ENCODE measurements at regions not wholly inside any gene's neighbourhood (a gene's known extent, or its start where the extent isn't known, plus 50 kb on each side); places are given as distances from the start of the nearest gene placed in this dataset.

DNA sequence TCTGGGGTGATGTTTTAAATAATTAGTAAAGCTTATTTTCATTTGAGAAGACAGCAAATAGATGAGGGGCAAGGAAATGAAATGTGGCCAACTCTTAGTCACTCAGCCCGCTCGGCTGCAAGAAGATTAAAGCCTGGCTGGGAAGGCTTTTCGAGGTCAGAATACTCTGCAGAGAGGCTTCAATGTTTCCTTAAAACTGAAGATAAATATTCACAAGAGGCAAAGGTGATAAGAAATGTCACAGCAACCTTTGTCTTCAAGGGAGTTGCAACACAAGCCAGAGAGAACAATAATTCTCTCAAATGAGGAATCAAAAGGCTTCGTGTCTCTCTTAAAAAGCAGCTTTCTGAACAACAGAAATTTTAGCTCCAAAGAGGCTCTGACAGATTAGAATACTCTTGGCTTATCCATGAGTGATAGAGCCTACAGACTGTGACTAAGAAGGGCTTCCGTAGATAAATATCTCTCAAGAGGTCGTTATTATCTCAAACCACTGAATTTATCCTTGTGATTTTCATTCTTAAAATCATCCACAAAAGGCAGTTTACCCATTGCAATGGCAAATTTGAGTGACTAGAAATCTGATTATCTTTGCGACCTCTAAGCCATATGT lies 92.5 kb downstream of the KLF6 start:
- TF ChIP-seq, protein P1, sequence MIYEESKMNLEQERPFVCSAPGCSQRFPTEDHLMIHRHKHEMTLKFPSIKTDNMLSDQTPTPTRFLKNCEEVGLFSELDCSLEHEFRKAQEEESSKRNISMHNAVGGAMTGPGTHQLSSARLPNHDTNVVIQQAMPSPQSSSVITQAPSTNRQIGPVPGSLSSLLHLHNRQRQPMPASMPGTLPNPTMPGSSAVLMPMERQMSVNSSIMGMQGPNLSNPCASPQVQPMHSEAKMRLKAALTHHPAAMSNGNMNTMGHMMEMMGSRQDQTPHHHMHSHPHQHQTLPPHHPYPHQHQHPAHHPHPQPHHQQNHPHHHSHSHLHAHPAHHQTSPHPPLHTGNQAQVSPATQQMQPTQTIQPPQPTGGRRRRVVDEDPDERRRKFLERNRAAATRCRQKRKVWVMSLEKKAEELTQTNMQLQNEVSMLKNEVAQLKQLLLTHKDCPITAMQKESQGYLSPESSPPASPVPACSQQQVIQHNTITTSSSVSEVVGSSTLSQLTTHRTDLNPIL (CRISPR knock-in tag; IDR thresholded peaks at IDR 0.05; ENCODE audit: low read depth), result no peak
- TF ChIP-seq, protein P2, sequence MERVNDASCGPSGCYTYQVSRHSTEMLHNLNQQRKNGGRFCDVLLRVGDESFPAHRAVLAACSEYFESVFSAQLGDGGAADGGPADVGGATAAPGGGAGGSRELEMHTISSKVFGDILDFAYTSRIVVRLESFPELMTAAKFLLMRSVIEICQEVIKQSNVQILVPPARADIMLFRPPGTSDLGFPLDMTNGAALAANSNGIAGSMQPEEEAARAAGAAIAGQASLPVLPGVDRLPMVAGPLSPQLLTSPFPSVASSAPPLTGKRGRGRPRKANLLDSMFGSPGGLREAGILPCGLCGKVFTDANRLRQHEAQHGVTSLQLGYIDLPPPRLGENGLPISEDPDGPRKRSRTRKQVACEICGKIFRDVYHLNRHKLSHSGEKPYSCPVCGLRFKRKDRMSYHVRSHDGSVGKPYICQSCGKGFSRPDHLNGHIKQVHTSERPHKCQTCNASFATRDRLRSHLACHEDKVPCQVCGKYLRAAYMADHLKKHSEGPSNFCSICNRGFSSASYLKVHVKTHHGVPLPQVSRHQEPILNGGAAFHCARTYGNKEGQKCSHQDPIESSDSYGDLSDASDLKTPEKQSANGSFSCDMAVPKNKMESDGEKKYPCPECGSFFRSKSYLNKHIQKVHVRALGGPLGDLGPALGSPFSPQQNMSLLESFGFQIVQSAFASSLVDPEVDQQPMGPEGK (CRISPR knock-in tag; IDR thresholded peaks at IDR 0.05; ENCODE audit: borderline replicate concordance), result no peak
- no peak for TF ChIP-seq ARNTL (CRISPR knock-in tag; IDR thresholded peaks at IDR 0.05; ENCODE audit: borderline replicate concordance, low read depth)
- no peak for TF ChIP-seq BACH2 (CRISPR knock-in tag; IDR thresholded peaks at IDR 0.05; ENCODE audit: borderline replicate concordance)
- TF ChIP-seq GLIS3 (CRISPR knock-in tag; IDR thresholded peaks at IDR 0.05), result no peak
- no peak for TF ChIP-seq ISL1 (CRISPR knock-in tag; IDR thresholded peaks at IDR 0.05)
- TF ChIP-seq, protein P3, sequence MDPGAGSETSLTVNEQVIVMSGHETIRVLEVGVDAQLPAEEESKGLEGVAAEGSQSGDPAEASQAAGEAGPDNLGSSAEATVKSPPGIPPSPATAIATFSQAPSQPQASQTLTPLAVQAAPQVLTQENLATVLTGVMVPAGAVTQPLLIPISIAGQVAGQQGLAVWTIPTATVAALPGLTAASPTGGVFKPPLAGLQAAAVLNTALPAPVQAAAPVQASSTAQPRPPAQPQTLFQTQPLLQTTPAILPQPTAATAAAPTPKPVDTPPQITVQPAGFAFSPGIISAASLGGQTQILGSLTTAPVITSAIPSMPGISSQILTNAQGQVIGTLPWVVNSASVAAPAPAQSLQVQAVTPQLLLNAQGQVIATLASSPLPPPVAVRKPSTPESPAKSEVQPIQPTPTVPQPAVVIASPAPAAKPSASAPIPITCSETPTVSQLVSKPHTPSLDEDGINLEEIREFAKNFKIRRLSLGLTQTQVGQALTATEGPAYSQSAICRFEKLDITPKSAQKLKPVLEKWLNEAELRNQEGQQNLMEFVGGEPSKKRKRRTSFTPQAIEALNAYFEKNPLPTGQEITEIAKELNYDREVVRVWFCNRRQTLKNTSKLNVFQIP (CRISPR knock-in tag; IDR thresholded peaks at IDR 0.05; ENCODE audit: borderline replicate concordance, low read depth), result no peak
- TF ChIP-seq CSDC2 (CRISPR knock-in tag; IDR thresholded peaks at IDR 0.05), result no peak
- TF ChIP-seq ZFP30 (CRISPR knock-in tag; IDR thresholded peaks at IDR 0.05), result no peak
- no peak for TF ChIP-seq PPARA (CRISPR knock-in tag; IDR thresholded peaks at IDR 0.05; ENCODE audit: borderline replicate concordance)
- no peak for TF ChIP-seq ZNF70 (CRISPR knock-in tag; IDR thresholded peaks at IDR 0.05)
- TF ChIP-seq TCF4 (CRISPR knock-in tag; IDR thresholded peaks at IDR 0.05; ENCODE audit: borderline replicate concordance), result no peak
- no peak for TF ChIP-seq ZC3H10 (CRISPR knock-in tag; IDR thresholded peaks at IDR 0.05)
- TF ChIP-seq, protein P4, sequence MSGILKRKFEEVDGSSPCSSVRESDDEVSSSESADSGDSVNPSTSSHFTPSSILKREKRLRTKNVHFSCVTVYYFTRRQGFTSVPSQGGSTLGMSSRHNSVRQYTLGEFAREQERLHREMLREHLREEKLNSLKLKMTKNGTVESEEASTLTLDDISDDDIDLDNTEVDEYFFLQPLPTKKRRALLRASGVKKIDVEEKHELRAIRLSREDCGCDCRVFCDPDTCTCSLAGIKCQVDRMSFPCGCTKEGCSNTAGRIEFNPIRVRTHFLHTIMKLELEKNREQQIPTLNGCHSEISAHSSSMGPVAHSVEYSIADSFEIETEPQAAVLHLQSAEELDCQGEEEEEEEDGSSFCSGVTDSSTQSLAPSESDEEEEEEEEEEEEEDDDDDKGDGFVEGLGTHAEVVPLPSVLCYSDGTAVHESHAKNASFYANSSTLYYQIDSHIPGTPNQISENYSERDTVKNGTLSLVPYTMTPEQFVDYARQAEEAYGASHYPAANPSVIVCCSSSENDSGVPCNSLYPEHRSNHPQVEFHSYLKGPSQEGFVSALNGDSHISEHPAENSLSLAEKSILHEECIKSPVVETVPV (CRISPR knock-in tag; IDR thresholded peaks at IDR 0.05), result no peak
